ENCODE measurements at regions not wholly inside any gene's neighbourhood (a gene's known extent, or its start where the extent isn't known, plus 50 kb on each side); places are given as distances from the start of the nearest gene placed in this dataset.

DNA sequence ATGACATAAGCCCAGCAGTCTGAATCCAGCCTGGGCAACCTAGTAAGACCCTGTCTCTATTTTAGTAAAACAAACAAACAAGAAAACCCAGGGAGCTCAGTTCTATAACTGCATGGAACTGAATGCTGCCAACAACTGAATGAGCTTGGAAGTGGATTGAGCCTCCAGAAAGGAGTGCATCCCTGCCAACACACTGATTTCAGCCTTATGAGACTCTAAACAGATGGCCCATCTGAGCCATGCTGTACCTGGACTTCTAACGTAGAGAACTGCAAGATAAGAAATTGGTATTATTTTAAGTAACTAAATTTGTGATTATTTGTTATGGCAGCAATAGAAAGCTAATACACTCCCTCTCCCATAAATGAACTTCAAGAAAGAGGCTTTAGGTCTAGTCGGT, 150.4 kb upstream of the RAI14 start:
- no peak for ATAC-seq

DNA sequence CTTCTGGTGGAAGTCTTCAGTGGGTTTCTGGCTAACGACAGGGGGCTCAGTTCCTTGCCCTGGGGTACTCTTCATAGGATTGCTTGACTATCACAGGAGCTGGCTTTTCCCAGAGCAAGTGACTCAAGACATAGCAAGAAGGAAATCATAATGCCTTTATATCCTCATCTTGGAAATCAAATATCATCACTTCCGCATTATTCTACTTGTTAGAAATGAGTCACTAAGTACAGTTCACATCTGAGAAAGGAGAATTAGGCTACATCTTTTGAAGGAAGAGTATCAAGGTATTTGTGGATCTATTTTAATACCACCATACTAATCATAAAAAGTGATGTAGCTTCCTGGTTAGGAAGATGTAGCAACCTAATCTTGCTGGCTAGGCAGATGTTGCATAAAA, 148.2 kb upstream of the RAI14 start:
- H3K27me3 Mint-ChIP-seq: peaks cover 27% of the 10 kb centered on the region
- no peak for ATAC-seq
- H3K4me1 Mint-ChIP-seq: no peaks in the 10 kb centered on the region
- no peak overlapping the region for H3K4me3 Mint-ChIP-seq
- H3K27ac Mint-ChIP-seq: no peak overlapping the region
- no peaks in the 10 kb centered on the region for H3K9me3 Mint-ChIP-seq
- H3K36me3 Mint-ChIP-seq: no peaks in the 10 kb centered on the region

More for the DNA sequence above, 150.4 kb upstream of the RAI14 start:
- Mint-ChIP-seq H3K27ac (no peak overlapping the region), H3K36me3 (no peaks in the 10 kb centered on the region), H3K9me3 (no peaks in the 10 kb centered on the region), H3K4me3 (no peak overlapping the region), H3K27me3 (peaks cover 27% of the 10 kb centered on the region), H3K4me1 (peaks cover 1% of the 10 kb centered on the region)

DNA sequence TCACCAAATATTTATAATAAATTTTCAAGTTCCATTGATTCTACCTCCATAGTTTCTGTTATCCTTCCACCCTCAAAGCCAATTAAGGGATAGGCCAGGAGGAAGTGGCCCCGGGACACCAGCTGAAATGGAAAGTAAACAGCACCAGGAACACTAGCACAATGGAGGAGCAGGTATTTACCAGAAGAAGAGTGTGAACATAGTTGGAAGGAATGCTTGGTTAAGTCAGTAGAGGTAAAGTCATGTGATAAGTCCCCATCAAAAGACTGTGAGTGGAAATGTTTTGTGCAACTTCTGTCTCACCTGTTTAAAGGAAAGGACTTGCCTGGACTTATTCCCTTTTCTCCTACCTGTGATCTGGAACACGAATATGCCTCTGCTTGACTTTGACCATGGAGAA, 146.7 kb upstream of the RAI14 start:
- no peaks in the 10 kb centered on the region for H3K9me3 Mint-ChIP-seq
- no peak overlapping the region for H3K27ac Mint-ChIP-seq
- no peak overlapping the region for H3K4me3 Mint-ChIP-seq
- H3K4me1 Mint-ChIP-seq: no peaks in the 10 kb centered on the region
- H3K36me3 Mint-ChIP-seq: no peaks in the 10 kb centered on the region
- peaks cover 24% of the 10 kb centered on the region for H3K27me3 Mint-ChIP-seq
- no peak for ATAC-seq

DNA sequence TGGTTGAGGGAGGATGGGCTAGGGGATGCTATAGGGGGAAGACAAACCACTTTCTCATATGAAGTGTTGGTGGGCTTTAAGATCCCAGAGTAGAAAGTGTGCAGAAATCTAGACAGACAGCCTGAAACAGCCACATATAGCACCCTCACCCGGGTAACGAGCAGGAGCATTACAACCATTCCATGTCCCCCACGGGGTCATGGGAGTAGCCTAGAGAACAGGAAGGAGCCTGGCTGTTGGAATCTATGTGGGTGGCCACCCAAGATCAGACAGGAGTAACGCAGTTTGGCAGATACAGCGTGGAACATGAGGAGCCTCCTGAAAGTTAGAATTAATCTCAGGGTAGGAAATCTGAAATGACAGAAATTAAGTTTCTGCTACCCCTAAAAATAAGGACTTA, 146.1 kb upstream of the RAI14 start:
- ATAC-seq: peak; percentile 14
- Mint-ChIP-seq H3K4me1 (no peaks in the 10 kb centered on the region), H3K36me3 (no peaks in the 10 kb centered on the region), H3K4me3 (no peak overlapping the region), H3K27me3 (peaks cover 18% of the 10 kb centered on the region), H3K9me3 (no peaks in the 10 kb centered on the region), H3K27ac (no peak overlapping the region)

DNA sequence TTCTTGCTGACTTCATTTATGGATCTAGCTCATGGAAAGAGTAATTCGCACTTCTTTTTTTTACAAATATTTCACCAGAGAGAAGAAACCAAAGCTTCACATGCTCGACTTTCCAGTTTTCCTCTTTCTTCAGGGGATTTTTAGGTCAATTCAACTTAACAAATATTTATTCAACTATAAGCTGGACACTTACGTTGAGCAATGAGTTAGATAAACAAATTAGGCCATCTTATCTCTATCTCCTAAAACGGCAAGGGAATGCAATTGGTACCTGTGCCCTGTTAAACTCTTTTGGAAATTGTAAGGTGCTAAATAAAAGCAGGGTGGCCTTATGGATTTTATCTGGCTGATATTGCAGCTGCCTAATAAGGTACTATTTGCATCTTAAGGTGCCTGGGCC, 145.1 kb upstream of the RAI14 start:
- Mint-ChIP-seq H3K27me3 (peaks cover 7% of the 10 kb centered on the region), H3K27ac (no peak overlapping the region), H3K4me3 (no peak overlapping the region), H3K36me3 (no peaks in the 10 kb centered on the region), H3K4me1 (no peaks in the 10 kb centered on the region), H3K9me3 (no peaks in the 10 kb centered on the region)
- no peak for ATAC-seq

DNA sequence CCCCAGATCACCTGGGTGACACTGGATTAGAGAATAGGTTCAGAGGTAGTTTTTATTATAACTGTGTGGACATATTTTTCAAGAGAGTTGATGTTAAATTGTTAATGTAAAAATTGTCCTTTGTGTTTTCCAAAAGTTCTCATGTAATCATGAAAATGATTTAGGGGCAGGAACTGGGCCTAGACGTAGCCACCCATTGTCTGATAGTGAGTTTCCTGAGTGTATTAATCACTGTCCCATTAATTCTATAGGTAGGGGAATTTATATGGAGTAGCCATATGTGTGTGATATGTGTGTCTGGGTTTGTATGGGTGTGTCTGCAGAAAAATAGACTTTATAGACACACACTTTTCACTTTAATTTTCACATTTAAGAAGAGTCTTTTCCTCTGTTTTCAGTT, 144.6 kb upstream of the RAI14 start:
- H3K4me1 Mint-ChIP-seq: no peaks in the 10 kb centered on the region
- peaks cover 3% of the 10 kb centered on the region for H3K27me3 Mint-ChIP-seq
- no peak overlapping the region for H3K4me3 Mint-ChIP-seq
- H3K27ac Mint-ChIP-seq: no peak overlapping the region
- ATAC-seq: no peak
- H3K9me3 Mint-ChIP-seq: no peaks in the 10 kb centered on the region
- no peaks in the 10 kb centered on the region for H3K36me3 Mint-ChIP-seq

DNA sequence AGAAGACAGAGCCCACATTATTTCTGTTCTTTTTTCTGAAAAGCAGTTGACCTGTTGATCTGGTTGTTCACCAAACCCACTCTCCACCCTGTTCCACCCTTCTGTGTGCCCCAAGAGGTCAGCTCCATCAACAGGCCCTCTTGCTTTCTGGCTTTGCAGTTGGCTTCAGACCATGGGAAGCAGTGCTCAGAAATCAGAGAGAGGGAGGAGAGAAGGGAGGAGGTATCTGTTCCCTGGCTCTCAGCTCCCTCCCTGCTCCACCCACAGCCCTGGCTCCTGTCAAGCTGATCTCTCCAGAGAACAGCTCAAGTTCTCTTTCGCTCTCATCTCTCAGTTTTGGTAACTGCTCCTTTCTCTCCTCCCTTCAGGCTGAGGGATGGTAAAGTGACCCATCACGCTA, 144.2 kb upstream of the RAI14 start:
- Mint-ChIP-seq H3K27me3 (no peaks in the 10 kb centered on the region), H3K36me3 (no peaks in the 10 kb centered on the region), H3K4me3 (no peak overlapping the region), H3K4me1 (no peaks in the 10 kb centered on the region), H3K27ac (no peak overlapping the region), H3K9me3 (no peaks in the 10 kb centered on the region)
- no peak for ATAC-seq

DNA sequence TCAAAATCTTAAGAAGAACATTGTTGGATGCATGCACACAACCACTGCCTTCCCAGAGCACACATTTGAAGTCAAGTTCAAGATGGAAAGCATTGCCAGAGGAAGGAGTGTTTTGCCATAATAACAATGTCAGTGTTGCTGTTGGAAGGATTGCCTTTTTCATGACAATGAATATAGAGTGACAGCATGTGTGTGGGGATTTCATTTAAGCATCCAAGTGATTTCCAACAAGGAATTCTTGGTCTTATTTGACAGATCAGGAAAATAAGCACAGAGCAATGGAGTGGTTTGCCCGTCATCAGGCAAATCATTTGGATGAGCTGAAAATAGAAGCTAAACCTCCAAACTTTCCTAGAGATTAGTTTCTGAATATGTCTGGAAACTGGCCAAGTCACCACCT, 140.0 kb upstream of the RAI14 start:
- H3K4me1 Mint-ChIP-seq: no peaks in the 10 kb centered on the region
- no peaks in the 10 kb centered on the region for H3K27me3 Mint-ChIP-seq
- no peak overlapping the region for H3K4me3 Mint-ChIP-seq
- ATAC-seq: no peak
- no peaks in the 10 kb centered on the region for H3K36me3 Mint-ChIP-seq
- no peaks in the 10 kb centered on the region for H3K9me3 Mint-ChIP-seq
- no peak overlapping the region for H3K27ac Mint-ChIP-seq

DNA sequence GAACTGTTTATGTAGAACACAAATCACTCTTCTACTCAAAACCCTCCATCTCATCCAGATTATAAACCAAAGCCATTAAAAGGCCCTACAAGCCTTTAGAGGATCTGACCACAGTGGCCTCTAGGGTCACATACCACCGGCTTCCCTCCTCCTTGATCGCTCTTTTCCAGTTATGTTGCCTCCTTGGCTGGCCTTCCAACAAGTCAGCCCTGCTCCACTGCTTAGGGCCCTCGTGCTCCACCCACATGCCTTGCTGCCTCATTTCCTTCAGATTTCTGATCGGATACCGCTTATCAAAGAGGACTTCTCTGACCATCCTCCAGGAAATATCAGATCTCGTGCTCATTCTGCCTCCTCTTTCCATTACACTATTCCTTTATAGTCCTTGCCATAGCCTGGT, 139.4 kb upstream of the RAI14 start:
- ATAC-seq: peak; percentile 27
- Mint-ChIP-seq H3K9me3 (no peaks in the 10 kb centered on the region), H3K36me3 (no peaks in the 10 kb centered on the region), H3K4me1 (no peaks in the 10 kb centered on the region), H3K4me3 (no peak overlapping the region), H3K27me3 (no peaks in the 10 kb centered on the region), H3K27ac (no peak overlapping the region)

DNA sequence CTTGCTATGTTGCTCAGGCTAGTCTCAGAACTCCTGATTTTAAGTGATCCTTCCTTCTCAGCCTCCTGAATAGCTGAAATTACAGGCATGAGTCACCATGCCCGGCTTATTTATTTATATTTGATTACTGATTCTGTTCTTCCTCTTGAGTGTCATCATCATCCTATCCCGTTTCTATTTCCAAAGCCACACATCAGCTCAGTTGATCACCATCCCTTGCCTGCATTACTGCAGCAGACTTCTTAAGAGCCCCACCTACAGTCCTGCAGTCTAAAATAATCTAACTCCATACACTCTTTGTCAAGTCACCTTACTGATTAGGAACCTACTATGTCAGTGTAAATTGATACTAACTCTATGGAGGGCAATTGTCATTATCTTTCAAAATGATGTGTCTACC, 138.9 kb upstream of the RAI14 start:
- no peaks in the 10 kb centered on the region for H3K9me3 Mint-ChIP-seq

DNA sequence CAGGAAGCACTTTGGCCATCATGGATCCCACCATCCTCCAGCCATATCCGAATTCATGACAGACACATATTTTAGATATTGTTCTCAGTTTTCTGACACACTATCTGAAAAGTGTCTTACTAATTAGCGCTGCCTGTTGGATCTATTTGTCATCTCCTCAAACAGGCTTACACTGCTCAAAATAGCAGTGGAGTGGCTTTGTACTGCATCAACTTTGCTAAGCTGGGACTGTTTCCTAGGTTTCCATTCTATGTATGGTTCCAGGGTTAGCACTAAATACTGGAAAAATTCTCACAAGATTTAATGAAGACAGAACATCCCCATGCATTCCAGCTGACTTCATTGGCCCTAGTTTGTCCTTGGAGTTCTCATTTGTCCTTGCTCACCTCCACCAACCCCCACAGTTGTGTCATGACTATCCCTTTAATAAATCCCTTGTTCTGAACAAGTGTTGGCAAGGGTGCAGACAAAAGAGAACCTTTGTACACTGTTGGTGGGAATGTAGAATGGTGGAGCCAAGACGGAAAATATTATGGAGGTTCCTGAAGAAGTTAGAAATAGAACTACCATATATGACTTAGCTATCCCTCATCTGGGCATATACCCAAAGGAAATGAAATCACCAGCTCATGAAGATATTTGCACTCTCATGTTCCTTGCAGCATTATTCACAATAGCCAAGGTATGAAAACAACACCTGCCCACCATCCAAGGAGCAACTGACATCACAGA, 136.5 kb upstream of the RAI14 start:
- no peak overlapping the region for H3K27ac Mint-ChIP-seq
- no peaks in the 10 kb centered on the region for H3K27me3 Mint-ChIP-seq
- H3K36me3 Mint-ChIP-seq: no peaks in the 10 kb centered on the region
- H3K4me3 Mint-ChIP-seq: no peak overlapping the region
- H3K9me3 Mint-ChIP-seq: no peaks in the 10 kb centered on the region
- ATAC-seq: no peak
- H3K4me1 Mint-ChIP-seq: no peaks in the 10 kb centered on the region

More for the DNA sequence above, 138.9 kb upstream of the RAI14 start:
- H3K27ac Mint-ChIP-seq: no peak overlapping the region
- no peaks in the 10 kb centered on the region for H3K4me1 Mint-ChIP-seq
- H3K4me3 Mint-ChIP-seq: no peak overlapping the region
- no peaks in the 10 kb centered on the region for H3K36me3 Mint-ChIP-seq
- ATAC-seq: no peak
- H3K27me3 Mint-ChIP-seq: no peaks in the 10 kb centered on the region

DNA sequence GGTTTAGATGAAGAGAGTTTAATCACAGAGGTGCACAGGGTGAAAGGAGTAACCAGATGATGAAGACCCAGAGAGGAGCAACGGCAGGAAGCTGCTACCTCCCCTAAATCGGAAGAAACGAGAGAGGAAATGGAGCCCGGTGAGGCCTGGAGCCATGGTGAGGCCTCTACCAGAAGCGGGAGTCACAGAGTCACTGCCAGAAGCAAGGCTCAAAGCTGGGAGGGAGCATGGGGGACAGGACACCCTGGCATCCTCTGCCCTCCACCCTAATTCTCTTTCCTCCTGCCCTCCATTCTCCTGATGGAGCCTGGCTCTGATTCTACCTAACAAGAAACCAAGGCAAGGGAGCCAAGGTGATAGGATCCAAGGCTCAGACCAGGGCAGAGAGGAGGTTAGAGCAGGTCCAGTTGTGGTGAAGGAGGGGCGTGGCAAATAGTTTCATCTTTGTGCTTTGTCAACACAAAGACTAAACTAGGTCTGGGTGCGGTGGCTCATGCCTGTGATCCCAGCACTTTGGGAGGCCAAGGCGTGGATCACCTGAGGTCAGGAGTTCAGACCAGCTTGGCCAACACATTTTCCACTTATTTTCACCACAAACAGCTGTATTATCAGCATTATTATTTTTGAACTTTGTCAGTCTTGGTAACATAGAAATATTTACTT, 134.4 kb upstream of the RAI14 start:
- no peak overlapping the region for H3K27ac Mint-ChIP-seq
- no peak for ATAC-seq
- no peaks in the 10 kb centered on the region for H3K9me3 Mint-ChIP-seq
- no peaks in the 10 kb centered on the region for H3K4me1 Mint-ChIP-seq
- no peaks in the 10 kb centered on the region for H3K36me3 Mint-ChIP-seq
- no peaks in the 10 kb centered on the region for H3K27me3 Mint-ChIP-seq
- no peak overlapping the region for H3K4me3 Mint-ChIP-seq

DNA sequence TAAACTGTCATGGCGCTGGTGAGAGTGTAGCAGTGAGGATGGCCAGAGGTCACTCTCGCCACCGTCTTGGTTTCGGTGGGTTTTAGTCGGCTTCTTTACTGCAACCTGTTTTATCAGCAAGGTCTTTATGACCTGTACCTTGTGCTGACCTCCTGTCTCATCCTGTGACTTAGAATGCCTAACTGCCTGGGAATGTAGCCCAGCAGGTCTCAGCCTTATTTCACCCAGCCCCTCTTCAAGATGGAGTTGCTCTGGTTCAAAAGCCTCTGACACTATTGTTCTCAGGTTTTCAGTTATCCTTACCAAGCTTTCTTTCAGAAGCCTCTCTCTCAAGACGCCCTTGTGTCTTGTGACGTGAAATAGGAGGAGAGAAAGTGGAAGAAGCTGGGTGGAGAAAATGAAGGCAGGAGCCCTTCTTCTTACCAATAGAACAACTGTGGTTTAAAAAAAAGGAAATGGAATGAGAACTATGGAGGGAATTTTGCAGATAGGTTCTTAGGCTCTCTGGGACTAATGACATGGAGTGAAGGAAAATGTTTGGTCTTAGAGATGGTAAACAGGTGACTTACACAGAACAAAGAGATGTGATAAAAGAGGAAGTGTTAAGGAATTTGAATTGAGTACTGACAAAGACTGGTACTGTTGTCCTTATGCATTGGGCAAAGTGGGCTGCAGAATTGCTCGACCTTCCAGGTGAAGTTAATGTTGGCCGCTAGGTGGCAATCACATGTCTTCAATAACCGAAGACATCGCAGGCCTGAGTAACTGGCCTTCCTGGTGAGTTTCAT, 133.3 kb upstream of the RAI14 start:
- Mint-ChIP-seq H3K4me1 (no peaks in the 10 kb centered on the region), H3K27ac (no peak overlapping the region)

DNA sequence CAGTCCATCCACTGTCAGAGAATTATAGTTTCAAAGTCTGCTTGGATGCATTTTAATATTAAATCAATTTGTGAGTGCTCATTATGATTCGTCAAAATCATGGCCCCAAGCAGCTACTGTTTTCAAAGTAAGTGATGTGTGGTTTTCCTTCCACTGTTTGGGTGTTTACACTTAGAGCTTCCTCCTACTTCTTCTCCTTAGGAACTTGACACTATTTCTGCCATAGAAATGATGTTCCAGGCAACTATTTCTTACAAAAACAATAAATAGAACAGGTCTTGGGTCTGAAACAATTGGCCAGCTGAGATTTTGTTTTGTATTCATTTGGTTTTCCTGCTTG, 132.8 kb upstream of the RAI14 start:
- no peak for ATAC-seq
- Mint-ChIP-seq H3K9me3 (no peaks in the 10 kb centered on the region), H3K27ac (no peak overlapping the region), H3K4me3 (no peak overlapping the region), H3K36me3 (no peaks in the 10 kb centered on the region), H3K27me3 (no peaks in the 10 kb centered on the region), H3K4me1 (no peaks in the 10 kb centered on the region)

More for the DNA sequence above, 133.3 kb upstream of the RAI14 start:
- H3K9me3 Mint-ChIP-seq: no peaks in the 10 kb centered on the region
- no peaks in the 10 kb centered on the region for H3K36me3 Mint-ChIP-seq
- H3K4me3 Mint-ChIP-seq: no peak overlapping the region
- H3K27me3 Mint-ChIP-seq: no peaks in the 10 kb centered on the region
- peak; percentile 76 for ATAC-seq

DNA sequence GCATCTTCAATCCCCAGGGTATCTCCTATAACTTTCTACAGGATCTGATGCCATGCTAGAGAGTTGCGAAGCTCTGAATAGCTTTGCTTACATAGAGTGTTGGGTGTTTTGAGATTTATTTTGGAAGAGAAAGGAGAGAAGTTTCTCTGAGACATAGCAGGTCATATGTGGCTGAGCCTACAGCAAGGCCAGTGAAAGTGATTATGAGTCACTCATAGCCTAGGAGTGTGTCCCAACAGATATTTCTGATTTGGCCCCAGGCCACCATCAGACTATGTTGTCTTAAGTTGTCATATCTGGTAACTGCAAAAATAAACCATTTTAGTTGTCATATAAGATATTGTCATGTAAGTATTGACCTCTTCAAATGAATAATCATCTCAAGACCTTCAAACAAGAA, 132.0 kb upstream of the RAI14 start:
- Mint-ChIP-seq H3K27ac (no peak overlapping the region), H3K27me3 (no peaks in the 10 kb centered on the region), H3K4me1 (no peaks in the 10 kb centered on the region), H3K36me3 (no peaks in the 10 kb centered on the region), H3K9me3 (no peaks in the 10 kb centered on the region), H3K4me3 (no peak overlapping the region)
- no peak for ATAC-seq

DNA sequence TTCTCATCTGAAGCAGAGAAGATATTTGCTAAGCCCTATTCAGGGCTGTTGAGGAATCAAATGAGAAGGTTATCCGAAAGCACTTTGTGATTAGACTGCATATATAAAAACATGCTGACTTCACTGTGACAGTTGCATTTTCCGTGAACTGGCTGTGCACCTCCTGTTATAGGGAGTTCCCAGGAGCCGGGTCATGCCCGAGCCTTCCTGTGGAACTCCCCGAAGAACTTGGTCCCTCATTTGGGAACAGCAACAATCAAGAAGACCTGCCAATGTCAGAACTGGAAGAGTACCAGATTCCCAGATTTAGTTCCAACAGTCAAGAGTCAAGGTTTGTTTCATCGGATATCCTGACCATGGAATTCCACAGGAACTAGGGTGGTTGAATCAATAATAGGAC, 130.4 kb upstream of the RAI14 start:
- H3K36me3 Mint-ChIP-seq: no peaks in the 10 kb centered on the region
- H3K27ac Mint-ChIP-seq: no peak overlapping the region
- no peak for ATAC-seq
- no peaks in the 10 kb centered on the region for H3K27me3 Mint-ChIP-seq
- no peaks in the 10 kb centered on the region for H3K4me1 Mint-ChIP-seq
- no peak overlapping the region for H3K4me3 Mint-ChIP-seq
- no peaks in the 10 kb centered on the region for H3K9me3 Mint-ChIP-seq
